WTC11 (cell line): ENCODE measurements at regions not wholly inside any gene's neighbourhood (a gene's known extent, or its start where the extent isn't known, plus 50 kb on each side); places are given as distances from the start of the nearest gene placed in this dataset.

Experiments
- ATAC-seq: fragments of 200-7000 bp; cut with Tn5 transposase; 2 replicates; pipeline ENCODE4 v1.10.0; 2021; ENCODE audit warnings: mild to moderate bottlenecking, moderate library complexity
- CTCF ChIA-PET: fragments of 300-600 bp; sonication (Branson Sonifier 250); formaldehyde crosslinking; loops from one replicate; lab custom pipeline; 2021; ENCODE audit warnings: antibody characterized with exemption; lab: Charles Lee
- POLR2A ChIA-PET: fragments of 350-600 bp; sonication (Branson Sonifier 250); formaldehyde crosslinking; loops from one replicate; lab custom pipeline; 2021; ENCODE audit warnings: antibody characterized with exemption; lab: Charles Lee
- DNase-seq: peaks from one replicate; pipeline ENCODE4 v3.0.0; 2021; ENCODE audit warnings: low spot score
- H3K27ac Mint-ChIP-seq: 2 replicates; pipeline ENCODE4 v1.8.0; 2021; ENCODE audit warnings: mixed read lengths
- H3K27me3 Mint-ChIP-seq: 2 replicates; pipeline ENCODE4 v1.8.0; 2021; ENCODE audit warnings: low read depth, mild to moderate bottlenecking, moderate library complexity, mixed read lengths
- H3K36me3 Mint-ChIP-seq: 2 replicates; pipeline ENCODE4 v1.8.0; 2021; ENCODE audit warnings: mixed read lengths
- H3K4me1 Mint-ChIP-seq: 2 replicates; pipeline ENCODE4 v1.8.0; 2022; ENCODE audit warnings: mixed read lengths
- H3K4me3 Mint-ChIP-seq: 2 replicates; pipeline ENCODE4 v1.8.0; 2021; ENCODE audit warnings: mild to moderate bottlenecking, moderate library complexity, mixed read lengths
- H3K9me3 Mint-ChIP-seq: 2 replicates; pipeline ENCODE4 v1.8.0; 2021; ENCODE audit warnings: mixed read lengths
- AR ChIP-seq: fragments of 250-450 bp; sonication (Bioruptor Pico); IDR thresholded peaks from 2 replicates; pipeline ENCODE4 v1.9.0; 2021; ENCODE audit warnings: mild to moderate bottlenecking
- ATF3 ChIP-seq: sonication (generic); formaldehyde crosslinking; conservative IDR thresholded peaks from 2 replicates; pipeline ENCODE4 v1.8.1; 2022; ENCODE audit warnings: mild to moderate bottlenecking, missing genetic modification reagents
- E2F5 ChIP-seq: sonication (generic); formaldehyde crosslinking; IDR thresholded peaks from 2 replicates; pipeline ENCODE4 v1.8.1; 2022; ENCODE audit warnings: mild to moderate bottlenecking, moderate library complexity, missing genetic modification reagents
- FOXK1 ChIP-seq: sonication (generic); formaldehyde crosslinking; IDR thresholded peaks from 2 replicates; pipeline ENCODE4 v1.8.0; 2022; ENCODE audit warnings: mild to moderate bottlenecking, moderate library complexity, missing genetic modification reagents
- HMGXB4 ChIP-seq: sonication (generic); formaldehyde crosslinking; IDR thresholded peaks from 2 replicates; pipeline ENCODE4 v1.8.1; 2023; ENCODE audit warnings: mild to moderate bottlenecking, moderate library complexity, missing genetic modification reagents
- NFYB ChIP-seq: sonication (generic); formaldehyde crosslinking; conservative IDR thresholded peaks from 2 replicates; pipeline ENCODE4 v1.8.0; 2022; ENCODE audit warnings: low read depth, missing genetic modification reagents
- RELA ChIP-seq: sonication (generic); formaldehyde crosslinking; IDR thresholded peaks from 2 replicates; pipeline ENCODE4 v1.8.1; 2022; ENCODE audit warnings: missing genetic modification reagents, mild to moderate bottlenecking, borderline replicate concordance
- SMAD3 ChIP-seq: sonication (generic); formaldehyde crosslinking; IDR thresholded peaks from 2 replicates; pipeline ENCODE4 v1.8.0; 2022; ENCODE audit warnings: missing genetic modification reagents, mild to moderate bottlenecking, borderline replicate concordance
- SP1 ChIP-seq: sonication (generic); formaldehyde crosslinking; conservative IDR thresholded peaks from 2 replicates; pipeline ENCODE4 v1.8.1; 2022; ENCODE audit warnings: missing genetic modification reagents
- TP53 ChIP-seq: sonication (generic); formaldehyde crosslinking; IDR thresholded peaks from 2 replicates; pipeline ENCODE4 v1.8.1; 2023; ENCODE audit warnings: mild to moderate bottlenecking, missing genetic modification reagents
- USF1 ChIP-seq: sonication (generic); formaldehyde crosslinking; IDR thresholded peaks from 2 replicates; pipeline ENCODE4 v1.8.0; 2022; ENCODE audit warnings: mild to moderate bottlenecking, missing genetic modification reagents
- ZMAT4 ChIP-seq: fragments of 250-450 bp; sonication (Bioruptor Pico); IDR thresholded peaks from 2 replicates; pipeline ENCODE4 v1.9.0; 2021; ENCODE audit warnings: mild to moderate bottlenecking
- ZNF138 ChIP-seq: sonication (generic); formaldehyde crosslinking; conservative IDR thresholded peaks from 2 replicates; pipeline ENCODE4 v1.8.1; 2022; ENCODE audit warnings: mild to moderate bottlenecking, moderate library complexity, missing genetic modification reagents
- ZNF219 ChIP-seq: sonication (generic); formaldehyde crosslinking; IDR thresholded peaks from 2 replicates; pipeline ENCODE4 v1.8.0; 2023; ENCODE audit warnings: missing genetic modification reagents, mild to moderate bottlenecking, borderline replicate concordance
- ZNF425 ChIP-seq: fragments of 250-450 bp; sonication (Bioruptor Pico); conservative IDR thresholded peaks from 2 replicates; pipeline ENCODE4 v1.9.0; 2021; ENCODE audit warnings: mild to moderate bottlenecking
- ZSCAN18 ChIP-seq: fragments of 250-450 bp; sonication (Bioruptor Pico); IDR thresholded peaks from 2 replicates; pipeline ENCODE4 v2.1.2; 2022; ENCODE audit warnings: mild to moderate bottlenecking, moderate library complexity

- ATAC-seq = no peak
- no peaks in the 10 kb centered on the region for H3K36me3 Mint-ChIP-seq
- no peak for DNase-seq
- H3K27me3 Mint-ChIP-seq = no peaks in the 10 kb centered on the region
- no peak overlapping the region for H3K27ac Mint-ChIP-seq
- peaks cover 4% of the 10 kb centered on the region; the same call in 1 of the 2 replicates for H3K4me1 Mint-ChIP-seq
- TF ChIP-seq ZNF138 (no peak), RELA (CRISPR knock-in tag) (no peak), TP53 (CRISPR knock-in tag) (no peak), ATF3 (CRISPR knock-in tag) (no peak), NFYB (CRISPR knock-in tag) (no peak), AR (no peak), FOXK1 (CRISPR knock-in tag) (no peak), USF1 (CRISPR knock-in tag) (no peak), SMAD3 (CRISPR knock-in tag) (no peak), ZNF425 (CRISPR knock-in tag) (no peak), E2F5 (CRISPR knock-in tag) (no peak), ZSCAN18 (CRISPR knock-in tag) (no peak), HMGXB4 (CRISPR knock-in tag) (no peak), SP1 (CRISPR knock-in tag) (no peak), ZNF219 (no peak), ZMAT4 (CRISPR knock-in tag) (no peak)
- no peaks in the 10 kb centered on the region for H3K9me3 Mint-ChIP-seq
- H3K4me3 Mint-ChIP-seq = no peak overlapping the region
- ChIA-PET CTCF (no interaction called here), POLR2A (no interaction called here)
Observed at GRCh38 chr5:40034441-40034840, 609.7 kb upstream of the DAB2 start.
